H1 (cell line): ENCODE measurements at regions not wholly inside any gene's neighbourhood (a gene's known extent, or its start where the extent isn't known, plus 50 kb on each side); places are given as distances from the start of the nearest gene placed in this dataset.

Source experiments
- CBX8 ChIP-seq: fragments of 300-800, 300-1000 bp; sonication (generic); IDR thresholded peaks from 2 replicates; pipeline ENCODE4 v1.7.1; 2016; ENCODE audit warnings: low read depth, low read length, borderline replicate concordance
- CTBP2 ChIP-seq: IDR thresholded peaks from 2 replicates; pipeline ENCODE4 v1.7.0; 2011; ENCODE audit warnings: borderline replicate concordance, mild to moderate bottlenecking, moderate library complexity, mixed read lengths, low read length; ENCODE audit not compliant: insufficient read depth, insufficient read length
- RAD21 ChIP-seq, 2 experiments: IDR thresholded peaks in 1 of 2; conservative IDR thresholded peaks in 1 of 2; 2 replicates each; pipeline ENCODE4 v1.6.1; 2011; ENCODE audit warnings: low read depth in 2 of 2, low read length in 2 of 2, improper control_type of control experiment in 1 of 2, inconsistent platforms in 1 of 2, mild to moderate bottlenecking in 1 of 2, moderate library complexity in 1 of 2
- SIN3A ChIP-seq, 2 experiments: IDR thresholded peaks in 1 of 2; conservative IDR thresholded peaks in 1 of 2; 2 replicates each; pipeline ENCODE4 v1.6.1; 2011 to 2012; ENCODE audit warnings: low read length in 2 of 2, improper control_type of control experiment in 1 of 2, low read depth in 1 of 2, mild to moderate bottlenecking in 1 of 2

- TF ChIP-seq CTBP2 (no peak), CBX8 (no peak), SIN3A (conservative IDR thresholded peaks at IDR 0.05 in 1 of 2, IDR thresholded peaks at IDR 0.05 in 1 of 2; ENCODE audit: low read depth in 1 of 2, low read length in 2 of 2) (no peak), RAD21 (IDR thresholded peaks at IDR 0.05 in 1 of 2, conservative IDR thresholded peaks at IDR 0.05 in 1 of 2; ENCODE audit: low read depth in 2 of 2, low read length in 2 of 2) (no peak)
- TF ChIP-seq, all 59 proteins: peak for 0
Observed at GRCh38 chr7:152502813-152503790, 67.3 kb upstream of the KMT2C start (continued).
